ENCODE measurements at regions not wholly inside any gene's neighbourhood (a gene's known extent, or its start where the extent isn't known, plus 50 kb on each side); places are given as distances from the start of the nearest gene placed in this dataset.
"Not testable (repeated sequence)": the region's sequence is repeated elsewhere in the genome, so short reads cannot be mapped to it uniquely, and the experiment has no call there.

DNA sequence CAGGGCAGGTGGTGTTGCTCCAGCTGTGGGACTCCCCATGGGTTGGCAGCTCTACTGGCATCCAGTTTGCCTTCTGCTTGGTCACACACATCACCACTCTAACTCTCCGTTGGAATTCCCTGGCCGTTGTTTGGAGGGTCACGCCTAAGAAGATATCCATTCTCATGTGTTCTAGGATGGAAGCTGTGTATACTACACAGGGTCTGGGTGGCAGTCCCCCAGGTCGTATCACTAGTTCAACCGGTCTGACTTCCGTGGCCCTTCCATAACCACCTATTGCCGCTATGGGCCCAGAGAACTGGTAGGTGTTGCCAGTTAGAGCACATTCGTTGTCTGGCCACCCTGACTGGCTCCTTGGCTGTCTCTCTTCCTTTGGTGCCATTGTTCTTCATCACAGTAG is 456.3 kb downstream of the TMEM121 start:
- no peak for FAIRE-seq

DNA sequence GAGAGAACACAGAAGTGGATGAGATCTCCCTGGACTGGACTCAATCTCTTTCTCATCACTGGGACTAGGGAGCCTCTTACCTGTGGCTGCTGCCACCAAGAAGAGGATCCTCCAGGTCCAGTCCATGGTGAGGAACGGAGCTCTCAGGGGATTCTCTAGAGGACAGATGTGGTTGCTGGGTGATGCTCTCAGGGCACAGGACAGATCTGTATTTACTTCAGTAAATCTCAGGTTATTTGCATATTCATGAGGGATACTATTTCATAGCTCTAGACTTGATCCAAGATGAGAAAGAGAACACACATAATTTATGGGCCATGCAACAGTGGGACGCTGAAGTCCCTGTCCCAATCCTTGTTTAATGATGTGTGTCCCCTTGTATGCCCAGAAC is 460.5 kb downstream of the TMEM121 start:
- no peak for FAIRE-seq

DNA sequence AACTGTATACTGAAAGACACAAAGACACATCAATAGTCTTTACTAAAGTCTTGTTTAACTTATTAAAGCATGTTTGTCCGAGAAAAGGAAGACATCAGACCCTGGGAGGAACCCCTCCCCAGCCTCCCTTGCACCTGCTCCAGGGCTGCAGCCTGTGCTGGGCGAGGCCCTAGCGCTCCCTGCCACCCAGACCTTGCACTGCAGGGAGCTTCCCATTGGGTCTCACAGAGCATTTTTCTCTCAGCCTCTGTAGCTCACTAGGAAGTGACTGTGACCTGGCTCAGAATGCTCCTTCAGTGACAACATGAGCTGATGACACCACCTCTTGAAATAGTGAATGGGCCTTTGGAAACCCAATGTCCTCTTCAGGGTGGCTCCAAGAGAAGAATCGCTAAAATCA is 461.2 kb downstream of the TMEM121 start:
- no peak for FAIRE-seq

DNA sequence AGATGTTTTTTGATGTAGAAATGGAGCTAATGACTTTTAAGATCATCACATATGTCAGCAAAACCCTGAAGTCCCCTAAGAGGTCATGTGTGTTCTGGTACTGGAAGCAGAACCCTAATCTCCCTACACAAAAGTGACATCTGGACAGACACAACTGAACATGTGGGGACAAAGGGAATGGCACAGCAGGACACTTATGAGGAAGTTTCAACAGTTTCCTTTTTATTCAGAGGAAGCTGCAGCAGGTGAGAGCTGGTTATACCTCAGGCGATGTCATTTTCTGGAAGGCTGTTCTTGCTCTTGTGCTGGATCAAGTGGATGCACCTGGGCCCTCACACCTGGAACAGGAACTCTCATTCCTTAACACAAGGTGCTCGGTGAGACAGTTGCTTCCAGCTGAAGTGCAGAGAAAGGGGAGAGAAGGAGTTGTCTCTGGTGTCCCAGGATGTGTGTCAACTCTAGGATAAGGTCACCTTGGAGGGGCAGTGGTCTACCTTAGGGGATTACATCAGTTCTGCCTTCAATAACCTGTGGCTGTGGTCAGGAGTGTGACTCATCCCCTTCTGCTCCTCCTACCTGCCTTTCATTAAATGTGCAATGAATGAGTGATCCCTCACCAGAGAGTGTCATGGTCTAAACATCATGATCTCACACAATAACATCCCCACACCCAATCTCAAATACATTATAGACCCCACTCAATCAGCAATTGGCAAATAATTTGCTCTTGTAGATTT is 463.4 kb downstream of the TMEM121 start:
- FAIRE-seq: no peak

DNA sequence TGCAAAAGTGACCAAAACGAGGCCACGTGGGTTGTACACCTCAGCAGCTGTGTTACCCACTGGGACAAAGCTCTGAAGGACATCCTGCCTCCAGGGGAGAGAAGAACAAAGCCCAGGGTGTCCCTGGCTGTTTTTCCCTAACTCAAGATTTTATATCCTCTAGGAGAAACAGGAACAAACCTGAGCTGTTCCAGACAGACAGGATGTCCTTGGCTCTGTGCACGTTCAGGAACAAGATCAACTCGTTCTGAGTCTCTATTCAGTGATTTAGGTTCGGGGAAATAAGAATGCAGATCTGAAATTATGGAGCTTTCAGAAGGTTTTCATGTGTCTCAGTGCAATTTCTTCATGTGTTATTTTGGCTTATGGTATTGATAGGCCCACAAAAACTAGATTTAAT is 465.3 kb downstream of the TMEM121 start:
- not testable (repeated sequence) for FAIRE-seq

DNA sequence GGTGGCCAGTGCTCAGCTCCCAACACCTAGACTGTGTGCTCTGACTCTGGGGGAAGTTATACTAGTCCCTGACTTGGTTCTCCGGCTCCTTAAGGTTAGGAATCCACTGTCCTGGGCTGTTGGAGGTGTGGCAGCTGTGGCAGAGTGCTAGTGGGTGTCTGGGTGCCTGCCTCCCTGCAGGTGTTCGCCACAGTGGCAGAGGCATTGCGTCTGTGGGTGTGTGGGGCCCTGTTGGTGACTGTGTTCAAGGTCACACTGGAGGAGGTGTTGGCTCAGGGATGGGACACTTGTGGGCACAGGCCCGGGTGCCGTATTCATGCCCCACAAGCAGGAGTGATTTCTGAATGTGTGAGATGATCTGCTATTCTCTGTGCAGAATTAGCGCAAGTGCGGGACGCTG is 467.4 kb downstream of the TMEM121 start:
- no peak for FAIRE-seq

DNA sequence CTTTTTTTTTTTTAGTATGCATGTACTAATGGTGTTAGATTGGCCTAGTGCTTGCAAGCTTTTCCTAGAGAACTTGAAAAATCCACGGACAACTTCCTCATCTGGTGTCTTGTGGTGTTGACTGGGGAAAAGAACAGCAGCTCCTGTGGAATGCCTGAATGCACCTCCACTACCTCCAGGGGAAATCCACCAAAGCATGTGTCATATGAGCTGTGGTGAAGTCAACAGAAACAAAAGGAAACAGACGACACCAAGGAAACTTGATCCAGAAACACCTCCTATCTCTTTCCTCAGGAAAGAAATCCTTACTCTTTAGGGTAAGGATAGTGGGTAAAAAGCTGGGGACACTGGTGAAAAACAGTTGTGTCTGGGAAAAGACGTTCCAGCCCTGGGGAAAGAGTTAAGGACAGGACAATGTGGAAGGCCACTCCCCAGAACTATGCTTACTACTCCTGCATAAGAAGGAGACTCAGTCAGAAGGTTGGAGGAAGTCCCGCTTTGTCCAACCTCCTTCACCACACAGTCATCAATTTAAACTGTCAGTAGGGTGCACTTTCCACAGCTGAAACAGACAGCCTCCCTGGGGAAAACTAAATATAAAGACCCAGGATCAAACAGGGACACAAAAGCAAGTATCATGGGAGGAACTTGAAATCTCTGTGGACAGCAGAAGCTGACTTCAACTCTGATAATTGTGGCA is 468.8 kb downstream of the TMEM121 start:
- not testable (repeated sequence) for FAIRE-seq

DNA sequence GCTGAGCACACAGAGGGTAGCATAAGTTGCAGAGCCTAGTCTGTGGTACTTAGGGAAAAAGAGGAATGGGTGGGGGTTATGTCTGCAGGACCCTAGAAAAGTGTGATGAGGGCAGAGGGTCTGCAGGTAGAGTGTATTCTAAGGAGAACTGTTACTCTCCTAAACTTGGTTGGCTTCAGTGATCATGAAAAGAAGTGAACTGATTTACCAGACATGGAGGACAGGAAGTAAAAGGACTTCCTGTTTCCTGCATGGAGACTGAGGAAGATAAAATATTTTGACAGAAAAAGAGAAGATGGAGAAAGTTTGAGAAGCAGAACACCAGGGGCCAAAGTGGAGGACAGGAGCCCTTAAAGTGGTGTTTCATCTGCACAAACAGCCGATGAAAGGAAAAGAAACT is 472.2 kb downstream of the TMEM121 start:
- FAIRE-seq: not testable (repeated sequence)

DNA sequence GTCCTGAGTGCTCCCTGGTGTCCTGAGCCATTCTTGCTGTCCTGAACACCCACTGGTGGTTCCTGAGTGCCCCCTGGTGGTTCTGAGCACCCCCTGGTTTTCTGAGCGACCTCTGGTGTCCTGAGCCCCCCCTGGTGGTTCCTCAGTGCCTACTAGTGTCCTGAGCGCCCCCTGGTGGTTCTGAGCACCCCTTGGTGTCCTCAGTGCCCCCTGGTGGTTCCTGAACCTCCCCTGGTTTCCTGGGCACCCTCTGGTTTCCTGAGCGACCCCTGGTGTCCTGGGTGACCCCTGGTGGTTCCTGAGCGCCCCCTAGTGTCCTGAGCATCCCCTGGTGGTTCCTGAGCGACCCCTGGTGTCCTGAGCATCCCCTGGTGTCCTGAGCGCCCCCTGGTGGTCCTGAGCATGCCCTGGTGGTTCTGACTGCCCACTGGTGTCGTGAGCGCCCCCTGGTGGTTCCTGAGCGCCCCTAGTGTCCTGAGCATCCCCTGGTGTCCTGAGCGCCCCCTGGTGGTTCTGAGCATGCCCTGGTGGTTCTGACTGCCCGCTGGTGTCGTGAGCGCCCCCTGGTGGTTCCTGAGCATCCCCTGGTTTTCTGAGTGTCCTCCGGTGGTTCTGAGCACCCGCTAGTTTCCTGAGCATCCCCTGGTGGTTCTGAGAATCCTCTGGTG is 473.1 kb downstream of the TMEM121 start:
- FAIRE-seq: no peak

DNA sequence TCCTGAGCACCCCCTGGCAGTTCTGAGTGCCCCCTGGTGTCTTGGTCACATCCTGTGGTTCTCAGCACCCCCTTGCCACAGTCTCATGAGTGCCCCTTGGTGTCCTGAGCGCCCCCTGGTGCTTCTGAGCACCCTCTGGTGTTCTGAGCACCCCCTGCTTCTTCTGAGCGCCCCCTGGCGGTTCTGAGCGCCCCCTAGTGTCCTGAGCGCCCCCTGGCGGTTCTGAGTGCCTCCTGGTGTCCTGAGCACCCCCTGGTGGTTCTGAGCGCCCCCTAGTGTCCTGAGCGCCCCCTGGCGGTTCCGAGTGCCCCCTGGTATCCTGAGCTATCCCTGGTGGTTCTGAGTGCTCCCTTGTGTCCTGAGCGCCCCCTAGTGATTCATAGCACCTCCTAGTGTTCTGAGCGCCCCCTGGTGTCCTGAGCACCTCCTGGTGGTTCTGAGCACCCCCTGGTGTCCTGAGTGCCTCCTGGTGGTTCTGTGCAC is 473.7 kb downstream of the TMEM121 start:
- FAIRE-seq: not testable (repeated sequence)

DNA sequence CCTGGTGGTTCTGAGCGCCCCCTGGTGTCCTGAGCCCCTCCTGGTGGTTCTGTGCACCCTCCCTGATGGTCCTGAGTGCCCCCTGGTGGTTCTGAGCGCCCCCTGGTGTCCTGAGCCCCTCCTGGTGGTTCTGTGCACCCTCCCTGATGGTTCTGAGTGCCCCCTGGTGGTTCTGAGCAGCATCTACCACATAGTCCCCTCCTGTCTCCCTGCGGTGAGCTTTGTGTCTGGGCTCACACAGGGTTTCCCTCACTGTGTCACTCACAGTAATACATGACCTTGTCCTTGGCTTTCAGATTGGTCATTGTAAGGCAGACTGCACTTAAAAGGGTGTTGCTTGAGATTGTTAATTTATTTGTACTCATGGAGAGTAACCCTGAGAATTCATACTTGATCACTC is 474.9 kb downstream of the TMEM121 start:
- FAIRE-seq: not testable (repeated sequence)

DNA sequence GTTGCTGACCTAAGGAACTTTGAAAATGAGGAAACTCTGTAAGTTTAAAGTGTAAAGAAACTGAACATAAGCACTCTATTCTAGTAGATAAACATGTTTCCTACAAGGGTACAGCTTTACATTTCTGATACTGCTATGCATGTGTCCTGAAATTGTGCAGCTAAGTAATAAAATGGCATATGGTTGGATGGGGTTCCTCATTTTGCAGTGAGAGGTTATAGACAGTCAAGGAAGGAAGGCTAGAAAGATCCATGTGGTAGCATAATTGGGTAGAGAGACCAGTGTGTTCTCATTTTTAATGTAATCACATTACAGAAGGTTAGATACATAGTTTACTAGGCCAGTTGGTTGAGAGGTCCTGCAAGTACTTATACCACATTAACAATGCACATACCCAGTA is 477.0 kb downstream of the TMEM121 start:
- FAIRE-seq: no peak

DNA sequence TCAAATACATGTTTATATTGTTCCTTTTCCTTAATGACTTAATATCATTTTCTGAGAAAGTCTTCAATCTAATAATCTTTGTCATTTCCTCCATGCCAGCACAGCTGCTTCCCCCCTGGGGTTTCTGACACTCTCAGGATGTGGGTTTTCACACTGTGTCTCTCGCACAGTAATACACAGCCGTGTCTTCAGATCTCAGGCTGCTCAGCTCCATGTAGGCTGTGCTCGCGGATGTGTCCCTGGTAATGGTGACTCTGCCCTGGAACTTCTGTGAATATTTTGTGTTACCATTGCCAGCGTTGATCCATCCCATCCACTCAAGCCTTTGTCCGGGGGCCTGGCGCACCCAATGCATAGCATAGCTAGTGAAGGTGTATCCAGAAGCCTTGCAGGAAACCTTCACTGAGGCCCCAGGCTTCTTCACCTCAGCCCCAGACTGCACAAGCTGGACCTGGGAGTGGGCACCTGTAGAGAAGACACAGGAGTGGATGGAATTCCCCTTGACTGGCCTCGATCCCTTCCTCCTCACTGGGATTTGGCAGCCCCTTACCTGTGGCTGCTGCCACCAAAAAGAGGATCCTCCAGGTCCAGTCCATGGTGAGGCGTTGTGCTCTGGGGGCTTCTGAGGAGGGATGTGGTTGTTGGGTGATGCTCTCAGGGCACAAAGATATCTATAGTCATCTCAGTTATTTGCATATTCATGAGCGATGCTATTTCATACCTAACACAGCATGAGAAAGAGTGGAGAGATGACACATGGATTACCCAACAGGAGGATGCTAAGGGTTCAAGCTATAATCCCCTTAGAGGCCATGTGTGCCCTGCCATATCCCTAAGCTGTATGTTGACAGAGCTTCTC is 478.8 kb downstream of the TMEM121 start:
- not testable (repeated sequence) for FAIRE-seq

DNA sequence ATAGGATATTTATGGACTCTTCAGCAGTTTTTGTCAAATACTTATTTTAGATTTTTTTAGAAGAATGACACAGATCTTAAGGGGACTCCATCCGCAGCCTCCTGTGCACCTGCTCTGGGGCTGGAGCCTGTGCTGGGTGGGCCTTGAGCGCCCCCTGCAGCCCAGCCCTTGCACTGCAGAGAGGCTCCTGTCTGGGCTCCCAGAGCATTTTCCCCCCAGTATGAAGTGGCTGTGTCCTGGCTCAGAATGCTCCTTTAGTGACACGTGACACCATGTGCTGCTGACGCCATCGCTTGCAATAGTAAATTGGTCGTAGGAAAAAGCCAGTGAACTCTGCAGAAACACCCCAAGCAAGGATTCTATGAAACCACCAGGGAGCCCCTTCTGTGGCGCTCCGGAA is 479.7 kb downstream of the TMEM121 start:
- FAIRE-seq: not testable (repeated sequence)

DNA sequence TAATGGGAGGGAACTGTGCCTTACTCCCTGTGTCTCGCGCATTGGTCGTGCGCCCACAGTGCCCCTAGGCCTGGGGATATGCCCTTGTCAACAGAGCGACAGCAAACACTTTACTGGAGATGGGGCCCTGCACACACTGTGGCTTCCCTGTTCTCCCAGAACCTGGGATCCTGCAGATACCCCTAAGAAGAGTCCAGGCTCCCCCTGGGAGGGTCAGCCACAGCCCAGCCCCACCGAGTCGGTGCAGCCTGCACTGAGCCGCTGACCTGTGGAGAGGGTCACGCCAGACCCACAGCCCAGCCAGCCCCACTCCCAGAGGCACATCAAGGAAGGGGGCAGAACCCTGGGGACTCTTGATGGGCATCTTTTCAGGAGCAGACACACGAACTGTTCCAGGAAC is 480.3 kb downstream of the TMEM121 start:
- not testable (repeated sequence) for FAIRE-seq

DNA sequence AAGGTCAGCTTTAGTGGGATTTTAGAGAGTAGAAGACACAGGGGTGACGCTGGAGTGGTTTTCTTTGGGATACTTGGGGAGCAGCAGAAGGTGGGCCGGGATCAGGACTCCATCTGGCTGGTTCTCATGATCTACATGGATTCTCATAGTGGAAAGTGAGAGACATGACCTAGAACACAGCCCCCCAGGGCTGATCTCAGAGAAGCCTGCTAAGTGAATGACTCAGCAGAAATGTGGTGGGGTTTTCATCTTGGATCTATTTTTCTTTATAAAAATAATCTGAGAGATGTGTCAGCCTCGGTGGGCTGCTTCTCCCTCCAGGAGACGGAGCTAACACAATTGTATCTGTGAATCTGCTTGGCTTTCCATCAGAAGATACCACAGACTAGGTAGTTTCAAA is 484.4 kb downstream of the TMEM121 start:
- no peak for FAIRE-seq

DNA sequence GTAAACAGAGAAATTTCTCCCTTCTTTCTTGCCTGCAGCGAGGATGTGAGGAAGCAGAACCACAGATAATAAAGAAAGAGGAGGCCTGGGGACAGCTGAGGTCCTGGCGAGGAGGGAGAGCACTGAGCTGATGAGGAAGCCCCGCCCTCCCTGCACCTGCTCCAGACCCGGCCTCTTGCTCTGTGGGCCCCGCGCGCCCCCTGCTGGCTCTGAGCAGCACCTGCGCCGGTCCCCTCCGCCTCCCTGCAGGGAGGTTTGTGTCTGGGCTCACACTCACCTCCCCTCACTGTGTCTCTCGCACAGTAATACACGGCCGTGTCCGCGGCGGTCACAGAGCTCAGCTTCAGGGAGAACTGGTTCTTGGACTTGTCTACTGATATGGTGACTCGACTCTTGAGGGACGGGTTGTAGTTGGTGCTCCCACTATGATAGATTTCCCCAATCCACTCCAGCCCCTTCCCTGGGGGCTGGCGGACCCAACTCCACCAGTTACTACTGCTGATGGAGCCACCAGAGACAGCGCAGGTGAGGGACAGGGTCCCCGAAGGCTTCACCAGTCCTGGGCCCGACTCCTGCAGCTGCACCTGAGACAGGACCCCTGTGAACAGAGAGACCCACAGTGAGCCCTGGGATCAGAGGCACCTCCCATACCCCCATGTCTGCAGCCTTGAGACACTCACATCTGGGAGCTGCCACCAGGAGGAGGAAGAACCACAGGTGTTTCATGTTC is 485.4 kb downstream of the TMEM121 start:
- FAIRE-seq: not testable (repeated sequence)

DNA sequence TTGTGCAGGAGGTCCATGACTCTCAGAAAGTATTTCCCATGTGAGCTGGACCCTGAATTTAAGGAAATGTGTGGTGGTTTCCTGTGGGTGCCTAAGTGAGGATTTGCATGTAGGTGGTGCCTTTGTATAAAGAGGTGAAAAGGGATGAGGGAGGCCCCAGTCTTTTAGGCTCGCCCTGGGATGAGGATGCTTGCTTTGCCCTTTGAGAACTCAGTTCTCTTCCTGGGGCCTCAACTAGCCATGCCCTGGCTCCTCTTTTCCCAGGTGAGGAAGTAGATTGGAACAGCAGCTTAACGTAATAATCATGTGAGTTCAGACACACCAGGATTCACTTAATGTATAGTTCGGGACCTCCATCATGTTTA is 486.0 kb downstream of the TMEM121 start:
- not testable (repeated sequence) for FAIRE-seq

DNA sequence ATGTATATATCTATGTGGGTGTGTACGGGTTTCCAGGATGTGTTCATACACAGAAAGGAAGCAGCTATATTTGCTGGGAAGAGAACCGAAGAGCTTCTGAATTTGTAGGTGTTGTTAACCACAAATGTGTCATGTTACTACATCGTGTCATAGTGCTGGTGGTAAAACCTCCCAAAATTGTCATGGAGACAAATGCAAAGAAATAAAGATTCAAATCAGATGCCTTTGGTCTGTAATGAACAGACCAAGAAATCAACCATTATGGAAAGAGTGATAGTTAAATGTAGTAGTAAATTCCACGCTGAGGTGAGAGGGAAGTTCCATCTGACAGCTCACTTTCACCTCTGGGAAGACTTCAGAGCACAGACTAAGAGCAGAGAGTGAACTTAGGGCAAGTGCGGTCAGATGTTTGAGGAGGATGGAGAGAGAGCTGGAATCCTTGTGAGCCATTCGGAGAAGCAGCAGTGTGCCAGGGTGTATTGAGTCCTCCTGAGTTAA is 487.5 kb downstream of the TMEM121 start:
- no peak for FAIRE-seq

DNA sequence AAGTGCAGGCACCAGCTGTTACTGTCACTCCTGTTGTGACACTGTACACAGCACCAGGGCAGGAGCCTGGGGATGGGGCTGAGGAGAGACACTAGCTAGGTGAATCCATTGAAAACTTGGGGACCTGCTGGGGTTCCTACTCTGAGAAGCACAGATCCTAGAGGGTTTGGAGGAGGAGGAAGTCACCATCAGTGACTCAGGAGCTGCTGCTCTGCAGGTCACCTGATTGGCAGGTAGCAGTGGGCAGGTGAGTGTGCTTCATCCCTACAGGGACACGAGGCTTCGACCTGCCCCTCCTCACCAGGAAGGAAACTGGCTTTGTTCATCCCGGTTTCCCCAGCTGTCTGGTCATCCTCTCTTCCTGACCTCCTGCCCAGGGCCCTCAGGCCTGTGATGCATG is 491.6 kb downstream of the TMEM121 start:
- not testable (repeated sequence) for FAIRE-seq

DNA sequence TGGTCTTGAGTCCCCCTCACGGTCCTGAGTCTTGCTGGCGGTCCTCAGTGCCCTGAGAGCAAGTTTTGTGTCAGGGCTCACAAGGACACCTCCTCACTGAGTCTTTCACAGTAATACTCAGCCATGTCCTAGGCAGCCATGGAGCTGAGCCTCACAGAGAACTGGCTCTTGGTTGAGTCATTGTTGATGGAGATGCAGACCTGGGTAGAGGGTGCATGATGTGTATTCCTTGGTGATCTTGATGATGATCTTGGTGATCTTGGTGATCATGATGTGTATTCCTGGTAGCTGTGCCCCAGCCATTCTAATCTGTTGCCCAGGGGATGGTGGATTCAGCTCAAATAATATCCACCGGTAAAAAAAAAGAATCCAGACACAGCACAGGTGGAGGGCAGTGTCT is 495.4 kb downstream of the TMEM121 start:
- FAIRE-seq: no peak

DNA sequence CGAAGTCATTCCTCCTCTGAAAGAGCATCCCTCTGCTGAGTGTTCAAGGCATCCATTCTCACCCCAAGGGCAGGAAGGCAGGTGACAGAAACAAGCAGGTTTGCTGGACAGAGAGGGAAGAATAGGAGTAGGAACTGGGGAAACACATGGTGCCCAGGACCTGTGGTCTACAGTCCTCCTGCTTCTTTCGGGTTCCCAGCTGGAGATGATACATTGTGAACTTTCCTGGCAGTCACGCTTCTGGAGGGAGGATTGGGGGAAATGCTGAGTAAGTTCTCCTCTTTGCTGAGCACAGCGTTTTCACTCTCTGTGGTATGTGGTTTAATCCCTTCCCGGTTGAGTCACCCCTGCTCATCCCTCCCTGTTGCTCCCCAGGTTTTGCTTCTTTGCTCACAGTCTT is 496.3 kb downstream of the TMEM121 start:
- FAIRE-seq: not testable (repeated sequence)
